ENCODE measurements at regions not wholly inside any gene's neighbourhood (a gene's known extent, or its start where the extent isn't known, plus 50 kb on each side); places are given as distances from the start of the nearest gene placed in this dataset.

DNA sequence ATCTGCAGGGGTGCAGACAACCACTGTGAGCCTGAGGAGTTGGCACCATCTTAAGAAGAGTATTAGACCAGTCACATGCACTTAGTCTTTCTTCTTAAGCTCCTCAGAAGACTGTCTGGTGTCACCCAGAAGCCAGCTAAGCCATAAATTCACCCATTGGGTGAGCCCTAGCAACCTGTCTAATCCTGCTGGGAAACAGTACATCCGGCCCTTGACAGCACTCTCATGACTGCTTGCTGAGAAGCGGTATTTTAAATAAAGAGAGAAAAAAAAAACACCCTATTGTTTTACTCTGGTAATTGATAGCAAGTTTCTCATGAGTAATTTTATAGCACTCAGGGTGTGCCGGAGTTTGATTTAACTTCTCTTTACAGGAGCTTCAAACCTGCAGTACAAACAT, 134.7 kb downstream of the SOX9 start:
- Histone ChIP-seq H3K4me1 (ENCODE audit: insufficient read depth, low read length) (no peaks in the 10 kb centered on the region; the same call in 1 of the 2 replicates), H3K9ac (ENCODE audit: low read length) (no peak overlapping the region), H3K27me3 (ENCODE audit: low read length) (no peaks in the 10 kb centered on the region), H4K20me1 (ENCODE audit: low read length) (no peaks in the 10 kb centered on the region), H2AFZ (ENCODE audit: low read length) (no peak overlapping the region), H3K9me3 (ENCODE audit: low read length) (no peaks in the 10 kb centered on the region), H3K4me2 (ENCODE audit: low read length) (no peak overlapping the region), H3K36me3 (ENCODE audit: low read depth, low read length) (no peaks in the 10 kb centered on the region), H3K9me2 (replicated peaks; ENCODE audit: low read length) (no peaks in the 10 kb centered on the region), H3K27ac (ENCODE audit: low read length) (no peak overlapping the region), H3K79me2 (ENCODE audit: low read length) (no peaks in the 10 kb centered on the region), H3K4me3 (ENCODE audit: low read length) (no peak overlapping the region), H3F3A (ENCODE audit: low read length, unreplicated experiment) (no peaks in the 10 kb centered on the region)
- ChIA-PET CTCF (no interaction called here), POLR2A (ENCODE audit: unreplicated experiment) (no interaction called here)
- DNase-seq: no peak
- ATAC-seq: no peak
- no TSS peak for BruUV-seq (replicated peaks)
- TF ChIP-seq, protein P1, sequence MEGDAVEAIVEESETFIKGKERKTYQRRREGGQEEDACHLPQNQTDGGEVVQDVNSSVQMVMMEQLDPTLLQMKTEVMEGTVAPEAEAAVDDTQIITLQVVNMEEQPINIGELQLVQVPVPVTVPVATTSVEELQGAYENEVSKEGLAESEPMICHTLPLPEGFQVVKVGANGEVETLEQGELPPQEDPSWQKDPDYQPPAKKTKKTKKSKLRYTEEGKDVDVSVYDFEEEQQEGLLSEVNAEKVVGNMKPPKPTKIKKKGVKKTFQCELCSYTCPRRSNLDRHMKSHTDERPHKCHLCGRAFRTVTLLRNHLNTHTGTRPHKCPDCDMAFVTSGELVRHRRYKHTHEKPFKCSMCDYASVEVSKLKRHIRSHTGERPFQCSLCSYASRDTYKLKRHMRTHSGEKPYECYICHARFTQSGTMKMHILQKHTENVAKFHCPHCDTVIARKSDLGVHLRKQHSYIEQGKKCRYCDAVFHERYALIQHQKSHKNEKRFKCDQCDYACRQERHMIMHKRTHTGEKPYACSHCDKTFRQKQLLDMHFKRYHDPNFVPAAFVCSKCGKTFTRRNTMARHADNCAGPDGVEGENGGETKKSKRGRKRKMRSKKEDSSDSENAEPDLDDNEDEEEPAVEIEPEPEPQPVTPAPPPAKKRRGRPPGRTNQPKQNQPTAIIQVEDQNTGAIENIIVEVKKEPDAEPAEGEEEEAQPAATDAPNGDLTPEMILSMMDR (conservative IDR thresholded peaks at IDR 0.05; ENCODE audit: low read depth, low read length): no peak
- TF ChIP-seq EZH2phosphoT487 (IDR thresholded peaks at IDR 0.05; ENCODE audit: borderline replicate concordance, low read length): no peak
- no peak for TF ChIP-seq EZH2 (IDR thresholded peaks at IDR 0.05; ENCODE audit: low read length, unreplicated experiment)
- intact Hi-C loops (cut with micrococcal nuclease): no loop called here

DNA sequence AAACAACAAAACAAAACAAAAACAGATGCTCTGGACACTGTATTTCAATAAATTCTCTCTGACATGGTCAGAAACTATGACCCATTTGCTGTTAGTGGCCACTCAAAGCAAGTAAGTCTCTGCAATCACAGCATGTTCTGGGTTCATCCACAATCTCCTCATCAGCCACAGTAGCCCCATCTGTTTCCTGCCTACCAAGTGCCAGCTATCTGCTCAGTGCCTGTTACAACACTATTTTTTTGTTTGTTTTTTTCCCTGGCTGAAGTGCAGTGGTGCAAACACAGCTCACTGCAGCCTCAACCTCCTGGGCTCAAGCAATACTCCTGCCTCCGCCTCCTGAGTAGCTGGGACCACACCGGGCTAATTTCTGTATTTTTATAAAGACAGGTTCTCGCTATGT, 137.9 kb downstream of the SOX9 start:
- no TSS peak for BruUV-seq (replicated peaks)
- ATAC-seq: no peak
- CTCF ChIA-PET: no interaction called here

DNA sequence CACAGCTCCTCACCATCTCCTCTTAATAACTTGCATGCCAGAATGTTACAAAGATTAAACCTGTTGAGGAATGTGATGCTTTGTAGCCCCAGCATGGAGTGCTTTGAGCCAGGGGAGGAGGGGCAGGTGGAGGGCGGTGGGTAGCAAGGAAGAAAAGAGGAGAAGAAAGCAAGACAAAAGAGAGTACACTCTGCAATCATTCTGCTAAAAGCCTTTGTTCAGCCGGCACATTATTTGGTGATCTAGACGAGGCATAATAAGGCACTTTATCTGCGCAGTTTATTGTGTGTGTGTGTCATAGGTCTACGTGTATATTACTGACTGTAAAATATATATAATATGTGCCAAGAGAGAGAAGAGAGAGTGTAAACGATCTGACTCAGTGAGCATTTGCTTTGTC, 139.1 kb downstream of the SOX9 start:
- no peak for DNase-seq
- peak; percentile 59 for ATAC-seq
- no peak overlapping the region for H2AFZ ChIP-seq (ENCODE audit: low read length)
- ChIA-PET POLR2A (ENCODE audit: unreplicated experiment) (interaction anchor here (0.7 kb wide), 1 partner anchor 13 kb away, joined by 6 read pairs; no protein-coding TSS in a partner anchor), CTCF (no interaction called here)
- H3K27me3 ChIP-seq (ENCODE audit: low read length): no peaks in the 10 kb centered on the region
- H3K4me3 ChIP-seq (ENCODE audit: low read length): no peak overlapping the region
- no peak overlapping the region for H3K27ac ChIP-seq (ENCODE audit: low read length)
- H3F3A ChIP-seq (ENCODE audit: low read length, unreplicated experiment): no peaks in the 10 kb centered on the region
- no peaks in the 10 kb centered on the region for H3K9me2 ChIP-seq (replicated peaks; ENCODE audit: low read length)
- TF ChIP-seq EZH2phosphoT487 (IDR thresholded peaks at IDR 0.05; ENCODE audit: borderline replicate concordance, low read length) (no peak), EZH2 (IDR thresholded peaks at IDR 0.05; ENCODE audit: low read length, unreplicated experiment) (no peak)
- TF ChIP-seq, protein P1 (conservative IDR thresholded peaks at IDR 0.05; ENCODE audit: low read depth, low read length): no peak
- no peak overlapping the region for H3K4me2 ChIP-seq (ENCODE audit: low read length)
- intact Hi-C loops (cut with micrococcal nuclease): no loop called here
- H3K4me1 ChIP-seq (ENCODE audit: insufficient read depth, low read length): no peaks in the 10 kb centered on the region; the same call in 1 of the 2 replicates
- no peak overlapping the region for H3K9ac ChIP-seq (ENCODE audit: low read length)
- H4K20me1 ChIP-seq (ENCODE audit: low read length): no peaks in the 10 kb centered on the region
- no peaks in the 10 kb centered on the region for H3K36me3 ChIP-seq (ENCODE audit: low read depth, low read length)
- no peaks in the 10 kb centered on the region for H3K9me3 ChIP-seq (ENCODE audit: low read length)
- no TSS peak for BruUV-seq (replicated peaks)
- H3K79me2 ChIP-seq (ENCODE audit: low read length): no peaks in the 10 kb centered on the region

More for the DNA sequence above, 137.9 kb downstream of the SOX9 start:
- no peak overlapping the region for H3K9ac ChIP-seq (ENCODE audit: low read length)
- H3K27me3 ChIP-seq (ENCODE audit: low read length): no peaks in the 10 kb centered on the region
- H3K9me3 ChIP-seq (ENCODE audit: low read length): no peaks in the 10 kb centered on the region
- intact Hi-C loops (cut with micrococcal nuclease): no loop called here
- POLR2A ChIA-PET (ENCODE audit: unreplicated experiment): no interaction called here
- H3K9me2 ChIP-seq (replicated peaks; ENCODE audit: low read length): no peaks in the 10 kb centered on the region
- no peak overlapping the region for H3K4me3 ChIP-seq (ENCODE audit: low read length)
- TF ChIP-seq, protein P1 (conservative IDR thresholded peaks at IDR 0.05; ENCODE audit: low read depth, low read length): no peak
- no peak for TF ChIP-seq EZH2 (IDR thresholded peaks at IDR 0.05; ENCODE audit: low read length, unreplicated experiment)
- TF ChIP-seq EZH2phosphoT487 (IDR thresholded peaks at IDR 0.05; ENCODE audit: borderline replicate concordance, low read length): no peak
- H3K36me3 ChIP-seq (ENCODE audit: low read depth, low read length): no peaks in the 10 kb centered on the region
- no peaks in the 10 kb centered on the region for H4K20me1 ChIP-seq (ENCODE audit: low read length)
- H3F3A ChIP-seq (ENCODE audit: low read length, unreplicated experiment): no peaks in the 10 kb centered on the region
- H3K4me2 ChIP-seq (ENCODE audit: low read length): no peak overlapping the region
- no peak overlapping the region for H3K27ac ChIP-seq (ENCODE audit: low read length)
- H3K79me2 ChIP-seq (ENCODE audit: low read length): no peaks in the 10 kb centered on the region
- no peak overlapping the region for H2AFZ ChIP-seq (ENCODE audit: low read length)
- no peak for DNase-seq
- no peaks in the 10 kb centered on the region; the same call in 1 of the 2 replicates for H3K4me1 ChIP-seq (ENCODE audit: insufficient read depth, low read length)

All from PC-3 (cell line).